GM18951 (cell line): ENCODE measurements at regions not wholly inside any gene's neighbourhood (a gene's known extent, or its start where the extent isn't known, plus 50 kb on each side); places are given as distances from the start of the nearest gene placed in this dataset.
"Not testable (repeated sequence)": the region's sequence is repeated elsewhere in the genome, so short reads cannot be mapped to it uniquely, and the experiment has no call there.

ENCODE experiments used
- POLR2A ChIP-seq: IDR thresholded peaks from 4 replicates; pipeline ENCODE4 v1.6.1; 2011; ENCODE audit warnings: mild to moderate bottlenecking; ENCODE audit not compliant: insufficient read length, insufficient read depth; ENCODE audit errors: extremely low read depth
- in situ Hi-C: fragments of 300-500 bp; cut with MboI; formaldehyde crosslinking; loops from one replicate; pipeline ENCODE4 v1.12.0; 2022; ENCODE audit warnings: low sequenced_read_pairs, mixed read lengths, inconsistent platforms; ENCODE audit not compliant: unreplicated experiment

DNA sequence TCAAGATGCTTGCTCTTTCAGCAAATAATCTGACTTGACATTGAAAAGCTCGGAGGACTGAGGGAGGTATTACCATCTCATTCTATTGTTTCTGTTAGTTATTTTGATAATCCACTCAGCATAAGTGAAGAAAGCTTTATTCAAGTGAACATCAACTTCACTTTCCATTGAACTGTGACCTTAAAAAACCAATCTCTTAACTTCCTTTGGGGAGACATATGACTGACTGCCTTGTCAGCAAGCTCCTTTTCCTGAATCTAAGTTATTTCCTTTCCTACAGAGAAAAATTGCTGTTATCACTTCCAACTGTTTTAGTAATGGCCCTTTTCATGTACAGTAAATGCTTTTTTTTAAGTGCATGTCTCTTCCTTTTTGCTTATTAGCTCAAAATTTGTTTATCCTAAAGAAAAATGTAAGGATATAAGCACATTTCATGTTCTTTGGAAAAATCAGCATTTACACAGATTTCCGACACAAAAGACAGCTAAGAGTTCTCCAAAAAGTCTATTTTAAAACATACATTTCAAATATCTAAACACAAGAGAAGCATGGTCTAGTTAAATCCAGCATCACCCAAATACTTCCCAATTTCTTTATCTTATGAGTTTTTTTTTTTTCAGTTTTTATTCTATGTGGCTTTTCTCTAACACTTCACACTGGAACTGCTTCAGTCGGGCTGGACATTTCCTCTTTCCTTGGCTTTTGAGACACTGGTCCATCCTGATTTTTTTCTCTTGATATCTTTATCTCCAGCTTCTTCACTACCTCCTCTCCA lies 117.9 kb upstream of the DAB2 start:
- in situ Hi-C loops: no loop called here
- no peak for TF ChIP-seq POLR2A

DNA sequence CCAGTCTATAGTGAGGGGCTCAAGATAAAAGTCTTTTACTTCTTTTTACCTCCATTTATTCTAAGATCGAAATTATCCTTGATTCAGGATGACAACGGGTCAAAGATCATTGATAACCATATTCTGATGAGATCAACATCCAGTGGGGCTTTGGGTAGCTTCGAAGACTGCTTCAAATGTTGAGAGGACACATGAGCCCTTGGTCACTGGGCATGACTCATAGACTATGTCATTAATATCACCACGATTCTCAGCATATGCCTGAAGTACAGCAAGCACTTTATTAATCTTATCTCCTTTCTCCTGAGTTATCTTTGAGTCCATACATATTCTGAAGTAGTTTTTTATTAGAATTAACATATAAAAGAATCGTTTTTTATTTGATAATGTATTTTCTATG lies 117.1 kb upstream of the DAB2 start:
- in situ Hi-C loops: no loop called here
- TF ChIP-seq POLR2A: no peak

DNA sequence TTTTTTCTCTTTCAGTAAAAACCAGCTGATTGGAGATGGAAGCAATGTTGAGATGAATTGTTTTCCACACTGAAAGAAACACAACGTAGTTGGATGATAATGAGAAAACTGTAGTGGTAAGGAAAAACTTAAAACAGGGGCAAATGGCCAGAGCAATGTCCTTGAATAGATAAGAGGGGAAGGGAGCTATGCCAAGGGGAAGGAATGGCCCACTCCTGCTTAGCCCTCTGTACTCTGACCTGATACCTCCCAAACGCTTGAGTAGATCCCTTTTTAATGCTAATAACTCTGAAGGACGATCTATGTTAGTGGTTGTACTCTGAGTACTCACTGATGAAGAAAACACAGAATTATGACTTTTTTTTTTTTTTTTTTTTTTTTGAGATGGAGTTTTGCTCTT lies 114.7 kb upstream of the DAB2 start:
- TF ChIP-seq POLR2A: no peak
- in situ Hi-C loops: no loop called here

DNA sequence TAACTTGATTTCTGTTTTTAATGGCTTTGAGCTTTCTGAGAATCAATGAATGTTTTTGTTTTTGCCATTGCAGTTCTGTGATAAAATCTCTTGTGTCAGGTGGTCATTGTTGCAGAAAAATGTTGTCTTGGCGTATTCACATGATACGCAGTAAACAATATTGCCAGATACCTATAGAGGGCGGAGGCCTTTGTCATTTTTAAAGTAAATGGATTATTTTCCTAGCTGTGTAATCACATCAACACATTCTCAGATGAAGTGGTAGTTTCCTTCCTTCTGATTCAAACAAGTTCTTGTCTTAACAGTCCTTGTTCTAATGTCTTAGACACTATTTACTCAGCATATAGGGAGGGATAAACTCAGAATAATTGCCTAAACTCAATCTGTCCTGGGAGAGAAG lies 109.9 kb upstream of the DAB2 start:
- in situ Hi-C loops: no loop called here
- TF ChIP-seq POLR2A: no peak

DNA sequence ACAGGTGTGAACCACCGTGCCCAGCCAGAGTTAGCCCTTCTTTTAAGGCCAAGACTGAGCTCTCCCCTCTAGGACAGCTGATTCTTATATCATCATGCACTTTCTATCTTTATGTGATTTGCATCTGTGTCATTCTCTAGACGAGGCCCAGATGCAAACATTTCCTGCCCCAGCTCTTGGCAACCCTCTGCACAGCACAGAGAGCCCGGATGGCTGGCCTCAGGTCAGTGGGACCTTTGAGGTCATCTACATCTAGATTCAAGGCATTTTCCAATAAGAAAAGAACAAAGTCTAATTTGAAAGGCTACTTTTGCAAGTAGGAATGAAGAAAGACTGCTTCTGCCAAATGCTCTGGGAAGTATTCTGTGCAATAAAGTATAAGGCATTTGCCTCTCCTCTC lies 109.0 kb upstream of the DAB2 start:
- in situ Hi-C loops: no loop called here

DNA sequence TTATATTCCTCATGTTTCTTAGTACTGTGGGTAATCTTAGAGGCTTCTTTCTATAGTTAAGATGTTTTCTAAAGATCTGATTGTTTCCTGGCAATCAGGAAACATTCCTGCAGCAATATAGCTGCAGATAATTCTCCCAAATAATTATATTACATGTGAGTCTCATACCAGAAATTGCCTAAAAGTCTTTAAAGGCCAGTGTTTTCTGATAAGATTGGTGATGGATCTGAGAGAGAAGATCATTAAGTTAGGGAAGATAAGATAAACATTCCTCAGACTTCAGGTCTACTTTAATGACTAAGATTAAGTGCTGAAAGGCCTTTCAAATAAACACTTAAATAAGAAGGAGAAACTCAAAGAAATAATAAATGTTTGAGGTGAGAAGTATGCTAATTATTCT lies 107.7 kb upstream of the DAB2 start:
- TF ChIP-seq POLR2A: no peak
- in situ Hi-C loops: no loop called here

More for the DNA sequence above, 109.0 kb upstream of the DAB2 start:
- no peak for TF ChIP-seq POLR2A

DNA sequence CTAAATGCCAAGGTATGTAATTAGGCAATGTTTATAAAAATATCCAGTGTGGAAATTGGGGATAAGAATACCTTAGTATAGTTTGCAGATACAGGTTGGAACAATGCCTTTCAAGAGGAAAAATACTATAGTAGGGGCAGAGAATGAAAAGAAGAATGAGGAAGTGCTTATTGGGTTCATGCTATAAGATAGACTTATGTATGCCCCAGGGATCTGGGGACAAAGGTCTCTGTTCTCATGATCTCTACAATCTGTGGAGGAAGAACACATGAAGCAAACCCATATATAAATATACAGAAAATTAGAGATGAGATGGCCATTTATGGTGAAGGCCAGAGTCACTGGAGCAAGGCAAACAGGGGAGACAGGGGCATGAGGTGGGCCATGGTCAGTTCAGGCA lies 106.5 kb upstream of the DAB2 start:
- in situ Hi-C loops: no loop called here
- no peak for TF ChIP-seq POLR2A

DNA sequence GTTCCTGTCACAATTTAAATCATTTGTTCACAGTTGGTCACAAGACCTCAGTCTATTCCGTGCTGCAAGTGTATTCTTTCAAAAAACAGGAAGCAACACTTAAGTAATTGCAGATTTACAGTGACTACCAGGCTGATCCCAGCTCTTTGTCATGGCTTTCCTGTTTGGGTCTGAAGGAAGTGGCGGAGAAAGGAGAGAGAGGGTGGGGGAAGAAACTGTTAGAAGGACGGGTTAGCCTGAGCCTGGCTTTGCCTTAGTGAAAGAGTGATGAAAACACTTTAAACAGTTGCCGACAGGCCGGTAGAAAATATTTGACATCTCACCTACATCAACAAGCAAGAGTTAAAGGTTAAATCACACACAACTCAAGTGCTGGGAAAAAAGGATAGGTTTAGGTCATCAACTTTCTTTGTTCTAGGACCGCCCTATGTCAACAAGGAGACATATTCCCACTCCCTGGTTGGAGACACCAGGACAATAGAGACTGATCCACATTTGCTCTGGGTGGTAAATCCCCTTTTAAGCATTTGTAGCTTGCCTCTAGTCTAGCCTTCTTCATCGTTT lies 102.2 kb upstream of the DAB2 start:
- TF ChIP-seq POLR2A: no peak
- in situ Hi-C loops: no loop called here

DNA sequence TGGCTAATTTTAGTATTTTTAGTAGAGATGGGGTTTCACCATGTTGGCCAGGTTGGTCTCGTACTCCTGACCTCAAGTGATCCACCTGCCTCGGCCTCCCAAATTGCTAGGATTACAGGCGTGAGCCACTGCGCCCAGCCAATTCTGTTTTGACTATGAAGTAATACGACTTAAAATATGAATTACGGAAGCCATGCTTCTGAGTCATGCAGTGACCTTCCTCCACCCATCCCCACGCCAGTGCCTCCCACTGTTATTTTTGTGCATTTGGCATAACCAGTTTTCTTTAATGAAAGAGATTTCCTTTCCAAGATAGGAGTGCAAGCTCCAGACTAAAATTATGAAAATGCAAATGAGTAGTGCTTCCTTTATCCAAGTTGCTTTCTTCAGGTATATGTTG lies 101.0 kb upstream of the DAB2 start:
- in situ Hi-C loops: not testable (repeated sequence)

DNA sequence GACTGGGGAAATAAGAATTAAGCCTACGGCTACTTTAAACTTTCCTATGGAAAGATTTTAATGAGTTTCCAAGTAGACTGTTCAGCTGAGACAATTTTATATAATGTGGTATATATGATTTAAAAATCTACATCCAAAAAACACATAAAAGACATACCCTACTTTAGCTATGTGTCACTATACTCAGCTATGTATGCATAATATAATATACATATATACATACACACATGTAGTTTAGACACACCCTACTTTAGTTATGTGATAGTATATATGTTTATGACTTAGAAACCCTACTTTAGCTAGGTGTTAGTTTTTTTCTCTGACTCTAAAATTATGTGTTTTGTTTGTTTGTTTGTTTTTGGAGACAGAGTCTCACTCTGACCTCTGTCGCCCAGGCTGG lies 100.5 kb upstream of the DAB2 start:
- in situ Hi-C loops: no loop called here
- TF ChIP-seq POLR2A: no peak

DNA sequence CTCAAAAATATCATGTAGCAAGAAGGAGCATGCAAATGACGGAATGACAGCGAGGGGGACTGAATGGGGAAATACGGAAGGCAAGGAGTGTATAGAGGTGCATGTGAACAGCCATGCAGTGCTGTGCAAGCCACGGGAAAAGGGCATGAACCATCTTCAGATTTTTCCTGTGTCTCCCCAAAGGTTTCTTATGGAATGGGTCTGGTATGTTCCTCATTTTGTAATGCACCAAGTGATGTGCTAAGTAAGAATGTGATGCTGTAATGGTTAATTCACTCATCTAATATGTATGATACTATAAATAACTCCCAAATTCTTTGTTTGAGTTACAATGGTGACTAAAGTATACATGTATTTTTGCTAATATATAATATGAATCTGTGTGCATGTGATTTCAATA lies 99.0 kb upstream of the DAB2 start:
- in situ Hi-C loops: no loop called here
- no peak for TF ChIP-seq POLR2A

DNA sequence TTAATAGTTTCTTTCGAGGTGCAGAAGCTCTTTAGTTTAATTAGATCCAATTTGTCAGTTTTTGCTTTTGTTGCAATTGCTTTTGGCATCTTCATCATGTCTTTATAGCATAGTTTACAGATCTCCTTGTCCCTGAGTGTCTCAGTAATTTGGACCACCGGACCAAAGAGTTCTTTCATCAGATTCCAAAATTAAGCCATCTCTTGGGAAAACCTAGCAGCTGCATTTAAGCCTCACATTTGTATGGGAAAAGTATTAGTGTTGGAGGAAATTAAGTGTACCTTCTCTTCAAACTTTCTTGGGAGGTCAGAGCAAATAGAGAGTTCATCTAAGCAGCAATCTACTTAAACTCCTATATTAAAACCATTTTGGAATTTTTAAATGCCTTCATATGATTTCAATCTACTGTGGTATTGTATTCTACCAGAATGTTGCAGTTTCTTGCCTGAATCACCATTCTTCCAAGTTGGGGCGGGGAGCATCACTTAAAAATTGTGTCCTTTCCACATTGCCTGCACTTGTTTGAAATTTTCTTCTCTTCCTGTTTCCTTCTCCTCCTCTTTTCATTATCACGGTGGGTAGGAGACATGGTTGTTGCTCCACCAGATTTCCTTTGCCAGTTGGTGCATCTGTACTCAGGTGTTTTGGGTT lies 97.3 kb upstream of the DAB2 start:
- no peak for TF ChIP-seq POLR2A
- in situ Hi-C loops: no loop called here

DNA sequence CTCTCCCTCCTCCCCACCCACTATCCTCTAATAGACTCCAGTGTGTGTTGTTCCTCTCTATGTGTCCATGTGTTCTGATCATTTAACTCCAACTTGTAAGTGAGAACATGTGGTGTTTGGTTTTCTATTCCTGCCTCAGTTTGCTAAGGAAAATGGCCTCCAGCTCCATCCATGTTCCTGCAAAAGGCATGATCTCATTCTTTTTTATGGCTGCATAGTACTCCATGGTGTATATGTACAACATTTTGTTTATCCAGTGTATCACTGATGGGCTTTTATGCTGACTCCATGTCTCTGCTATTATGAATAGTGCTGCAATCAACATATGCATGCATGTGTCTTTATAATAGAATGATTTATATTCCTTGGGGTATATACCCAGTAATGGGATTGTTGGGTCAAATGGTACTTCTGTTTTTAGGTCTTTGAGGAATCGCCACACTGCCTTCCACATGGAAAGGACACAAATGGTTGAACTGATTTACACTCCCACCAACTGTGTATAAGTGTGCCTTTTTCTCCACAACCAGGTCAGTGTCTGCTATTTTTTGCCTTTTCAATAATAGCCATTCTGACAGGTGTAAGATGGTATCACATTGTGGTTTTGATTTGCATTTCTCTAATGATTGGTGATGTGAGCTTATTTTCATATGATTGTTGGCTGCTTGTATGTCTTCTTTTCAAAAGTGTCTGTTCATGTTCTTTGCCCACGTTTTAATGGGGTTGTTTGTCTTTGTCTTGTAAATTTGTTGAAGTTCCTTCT lies 96.5 kb upstream of the DAB2 start:
- in situ Hi-C loops: no loop called here
- no peak for TF ChIP-seq POLR2A

DNA sequence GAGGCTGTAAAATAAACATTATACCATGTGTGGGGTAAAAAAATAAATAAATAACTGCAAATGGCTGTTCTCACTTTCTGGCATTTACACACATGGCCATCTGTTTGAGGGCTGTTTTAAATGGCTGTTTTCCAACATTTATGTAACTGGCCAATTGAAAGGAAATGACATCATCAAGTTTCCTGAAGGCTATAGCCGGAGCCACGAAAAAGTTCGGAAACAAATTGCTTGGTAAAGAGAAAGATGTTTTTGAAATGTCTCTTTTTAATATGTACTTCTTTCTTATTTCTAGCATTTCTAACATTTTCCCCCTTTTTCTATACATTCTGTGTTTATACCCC lies 95.4 kb upstream of the DAB2 start:
- no peak for TF ChIP-seq POLR2A
- in situ Hi-C loops: no loop called here
